ENCODE measurements at regions not wholly inside any gene's neighbourhood (a gene's known extent, or its start where the extent isn't known, plus 50 kb on each side); places are given as distances from the start of the nearest gene placed in this dataset.

- TF ChIP-seq, protein P1, sequence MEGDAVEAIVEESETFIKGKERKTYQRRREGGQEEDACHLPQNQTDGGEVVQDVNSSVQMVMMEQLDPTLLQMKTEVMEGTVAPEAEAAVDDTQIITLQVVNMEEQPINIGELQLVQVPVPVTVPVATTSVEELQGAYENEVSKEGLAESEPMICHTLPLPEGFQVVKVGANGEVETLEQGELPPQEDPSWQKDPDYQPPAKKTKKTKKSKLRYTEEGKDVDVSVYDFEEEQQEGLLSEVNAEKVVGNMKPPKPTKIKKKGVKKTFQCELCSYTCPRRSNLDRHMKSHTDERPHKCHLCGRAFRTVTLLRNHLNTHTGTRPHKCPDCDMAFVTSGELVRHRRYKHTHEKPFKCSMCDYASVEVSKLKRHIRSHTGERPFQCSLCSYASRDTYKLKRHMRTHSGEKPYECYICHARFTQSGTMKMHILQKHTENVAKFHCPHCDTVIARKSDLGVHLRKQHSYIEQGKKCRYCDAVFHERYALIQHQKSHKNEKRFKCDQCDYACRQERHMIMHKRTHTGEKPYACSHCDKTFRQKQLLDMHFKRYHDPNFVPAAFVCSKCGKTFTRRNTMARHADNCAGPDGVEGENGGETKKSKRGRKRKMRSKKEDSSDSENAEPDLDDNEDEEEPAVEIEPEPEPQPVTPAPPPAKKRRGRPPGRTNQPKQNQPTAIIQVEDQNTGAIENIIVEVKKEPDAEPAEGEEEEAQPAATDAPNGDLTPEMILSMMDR (IDR thresholded peaks at IDR 0.05; ENCODE audit: control insufficient read depth, insufficient read depth, low read depth, low read length, missing control alignments) = no peak
- no peak overlapping the region for H3K4me3 ChIP-seq (ENCODE audit: control insufficient read depth, low read depth, low read length)
- no peak for DNase-seq (ENCODE audit: low read depth)
These were observed 433.3 kb upstream of the KLF12 start for GRCh38 chr13:74567485-74567884.

DNA sequence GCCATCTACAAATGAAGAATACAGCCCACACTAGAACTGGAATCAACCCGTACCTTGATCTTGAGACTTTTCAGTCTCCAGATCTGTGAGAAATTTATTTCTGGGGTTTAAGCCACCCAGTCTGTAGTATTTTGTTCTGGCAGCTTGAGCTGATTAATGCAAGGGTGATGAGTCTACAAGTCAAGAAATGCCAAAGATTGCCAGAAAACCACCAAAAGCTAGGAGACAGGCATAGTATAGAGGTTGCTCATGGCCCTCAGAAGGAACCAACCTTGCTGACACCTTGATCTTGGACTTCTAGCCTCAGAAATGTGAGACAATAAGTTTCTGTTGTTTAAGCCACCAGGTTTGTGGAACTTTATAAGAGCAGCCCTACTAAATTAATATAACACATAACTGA, 428.2 kb upstream of the KLF12 start:
- DNase-seq (ENCODE audit: low read depth) = peak; percentile 13
- TF ChIP-seq, protein P1 (IDR thresholded peaks at IDR 0.05; ENCODE audit: control insufficient read depth, insufficient read depth, low read depth, low read length, missing control alignments) = no peak
- no peak overlapping the region for H3K4me3 ChIP-seq (ENCODE audit: control insufficient read depth, low read depth, low read length)

- TF ChIP-seq, protein P1 (IDR thresholded peaks at IDR 0.05; ENCODE audit: control insufficient read depth, insufficient read depth, low read depth, low read length, missing control alignments) = no peak
- DNase-seq (ENCODE audit: low read depth) = no peak
- H3K4me3 ChIP-seq (ENCODE audit: control insufficient read depth, low read depth, low read length) = no peak overlapping the region
These were observed 427.0 kb upstream of the KLF12 start for GRCh38 chr13:74561155-74561554.

- no peak overlapping the region for H3K4me3 ChIP-seq (ENCODE audit: control insufficient read depth, low read depth, low read length)
- no peak for DNase-seq (ENCODE audit: low read depth)
- TF ChIP-seq, protein P1 (IDR thresholded peaks at IDR 0.05; ENCODE audit: control insufficient read depth, insufficient read depth, low read depth, low read length, missing control alignments) = no peak
These were observed 426.1 kb upstream of the KLF12 start for GRCh38 chr13:74560325-74560724.

- DNase-seq (ENCODE audit: low read depth) = no peak
- no peak overlapping the region for H3K4me3 ChIP-seq (ENCODE audit: control insufficient read depth, low read depth, low read length)
- TF ChIP-seq, protein P1 (IDR thresholded peaks at IDR 0.05; ENCODE audit: control insufficient read depth, insufficient read depth, low read depth, low read length, missing control alignments) = no peak
These were observed 423.7 kb upstream of the KLF12 start for GRCh38 chr13:74557870-74558269.

DNA sequence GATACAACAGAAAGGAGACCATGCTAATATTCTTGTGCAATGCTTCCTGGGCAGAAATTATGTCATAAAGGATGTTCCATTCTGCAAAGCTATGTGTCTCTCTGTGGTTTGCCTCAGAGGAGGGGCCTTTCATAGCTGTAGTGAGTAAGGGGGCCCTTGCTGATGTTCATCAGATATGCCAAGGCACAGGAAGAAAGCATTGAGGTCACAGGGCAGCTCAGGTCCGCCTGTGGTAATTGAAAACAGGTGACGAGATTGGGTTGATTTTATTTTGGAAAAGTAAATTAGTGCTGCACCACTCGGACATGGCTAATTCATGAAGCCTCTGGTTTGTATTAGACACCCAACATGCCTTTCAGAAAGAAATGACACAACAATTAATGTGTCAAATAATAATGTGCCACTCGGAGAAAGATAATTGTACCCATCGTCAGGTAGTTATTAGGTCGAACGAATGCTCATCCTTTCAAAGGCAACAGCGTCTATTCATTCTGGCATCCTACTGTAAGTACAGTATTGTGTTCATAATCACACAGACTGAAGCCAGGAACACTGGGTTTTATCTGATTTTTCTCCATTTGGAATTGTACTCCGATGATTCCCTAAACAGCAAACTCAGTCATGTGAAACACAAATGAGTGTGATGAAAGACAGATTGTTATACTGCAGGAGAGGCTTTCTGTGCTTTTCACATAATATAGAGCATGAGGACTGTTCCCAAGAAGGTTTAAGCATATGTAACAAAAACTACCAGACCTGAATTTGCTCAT, 421.6 kb upstream of the KLF12 start:
- DNase-seq (ENCODE audit: low read depth) = no peak
- no peak overlapping the region for H3K4me3 ChIP-seq (ENCODE audit: control insufficient read depth, low read depth, low read length)
- TF ChIP-seq, protein P1 (IDR thresholded peaks at IDR 0.05; ENCODE audit: control insufficient read depth, insufficient read depth, low read depth, low read length, missing control alignments) = no peak
